Lower leg skin (tissue), 3 donors: ENCODE measurements at regions not wholly inside any gene's neighbourhood (a gene's known extent, or its start where the extent isn't known, plus 50 kb on each side); places are given as distances from the start of the nearest gene placed in this dataset.

Experiments used
- POLR2A ChIP-seq, 2 donors: fragments of 450-650 bp; IDR thresholded peaks; one replicate each; pipeline ENCODE4 v1.6.1; 2016 to 2017; ENCODE audit warnings: antibody characterized with exemption in 2 of 2, mild to moderate bottlenecking in 1 of 2, moderate library complexity in 1 of 2
- TF ChIP-seq, protein P1 (sequence below), 3 donors: fragments of 450-650 bp; IDR thresholded peaks; one replicate each; pipeline ENCODE4 v1.5.1; 2016; ENCODE audit warnings: antibody characterized with exemption in 3 of 3, mild to moderate bottlenecking in 3 of 3, moderate library complexity in 2 of 3

DNA sequence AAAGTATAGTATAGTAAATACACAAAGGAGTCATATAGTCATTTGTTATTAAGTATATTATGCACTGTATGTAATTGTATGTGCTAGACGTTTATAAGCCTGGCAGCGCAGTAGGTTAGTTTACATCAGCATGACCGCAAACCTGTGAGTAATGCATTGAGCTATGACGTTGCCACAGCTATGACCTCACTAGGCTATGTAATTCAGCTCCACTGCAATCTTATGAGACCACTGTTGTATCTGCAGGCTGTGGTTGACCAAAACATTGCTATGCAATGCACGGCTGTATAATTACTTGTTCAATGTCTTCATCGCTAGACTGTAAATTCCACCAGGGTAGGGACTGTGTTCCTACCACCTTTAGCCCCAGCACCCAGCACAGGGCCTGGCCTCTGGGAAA lies 53.2 kb upstream of the VASH1 start:
- TF ChIP-seq, protein P1, sequence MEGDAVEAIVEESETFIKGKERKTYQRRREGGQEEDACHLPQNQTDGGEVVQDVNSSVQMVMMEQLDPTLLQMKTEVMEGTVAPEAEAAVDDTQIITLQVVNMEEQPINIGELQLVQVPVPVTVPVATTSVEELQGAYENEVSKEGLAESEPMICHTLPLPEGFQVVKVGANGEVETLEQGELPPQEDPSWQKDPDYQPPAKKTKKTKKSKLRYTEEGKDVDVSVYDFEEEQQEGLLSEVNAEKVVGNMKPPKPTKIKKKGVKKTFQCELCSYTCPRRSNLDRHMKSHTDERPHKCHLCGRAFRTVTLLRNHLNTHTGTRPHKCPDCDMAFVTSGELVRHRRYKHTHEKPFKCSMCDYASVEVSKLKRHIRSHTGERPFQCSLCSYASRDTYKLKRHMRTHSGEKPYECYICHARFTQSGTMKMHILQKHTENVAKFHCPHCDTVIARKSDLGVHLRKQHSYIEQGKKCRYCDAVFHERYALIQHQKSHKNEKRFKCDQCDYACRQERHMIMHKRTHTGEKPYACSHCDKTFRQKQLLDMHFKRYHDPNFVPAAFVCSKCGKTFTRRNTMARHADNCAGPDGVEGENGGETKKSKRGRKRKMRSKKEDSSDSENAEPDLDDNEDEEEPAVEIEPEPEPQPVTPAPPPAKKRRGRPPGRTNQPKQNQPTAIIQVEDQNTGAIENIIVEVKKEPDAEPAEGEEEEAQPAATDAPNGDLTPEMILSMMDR (IDR thresholded peaks at IDR 0.05), result no peak
- TF ChIP-seq POLR2A (IDR thresholded peaks at IDR 0.05), result no peak
